ENCODE measurements at regions not wholly inside any gene's neighbourhood (a gene's known extent, or its start where the extent isn't known, plus 50 kb on each side); places are given as distances from the start of the nearest gene placed in this dataset.

- no peak for TF ChIP-seq CTCF (IDR thresholded peaks at IDR 0.05)
- no peak for TF ChIP-seq POLR2A (IDR thresholded peaks at IDR 0.05)
- TF ChIP-seq POLR2AphosphoS5 (IDR thresholded peaks at IDR 0.05), result no peak
Observed at GRCh38 chr7:131935180-131935579, 378.8 kb upstream of the PODXL start.

All from gastroesophageal sphincter (tissue), 3 donors.